Gastrocnemius medialis (tissue), 4 donors: ENCODE measurements at regions not wholly inside any gene's neighbourhood (a gene's known extent, or its start where the extent isn't known, plus 50 kb on each side); places are given as distances from the start of the nearest gene placed in this dataset.

Experiments
- POLR2A ChIP-seq, 2 donors: fragments of 450-650 bp; IDR thresholded peaks; one replicate each; pipeline ENCODE4 v1.6.1; 2017; ENCODE audit warnings: antibody characterized with exemption in 2 of 2, mild to moderate bottlenecking in 2 of 2, moderate library complexity in 2 of 2
- TF ChIP-seq, protein P1 (sequence below), 5 experiments: fragments of 450-650 bp in 3 of 5; fragments of 200-600 bp in 2 of 5; sonication (generic) in 2 of 5; IDR thresholded peaks in 4 of 5; conservative IDR thresholded peaks in 1 of 5; 1 replicate in 4 of 5; 2 replicates in 1 of 5; pipeline ENCODE4 v1.5.1; 2016 to 2019; ENCODE audit warnings: antibody characterized with exemption in 5 of 5, mild to moderate bottlenecking in 3 of 5, moderate library complexity in 3 of 5

DNA sequence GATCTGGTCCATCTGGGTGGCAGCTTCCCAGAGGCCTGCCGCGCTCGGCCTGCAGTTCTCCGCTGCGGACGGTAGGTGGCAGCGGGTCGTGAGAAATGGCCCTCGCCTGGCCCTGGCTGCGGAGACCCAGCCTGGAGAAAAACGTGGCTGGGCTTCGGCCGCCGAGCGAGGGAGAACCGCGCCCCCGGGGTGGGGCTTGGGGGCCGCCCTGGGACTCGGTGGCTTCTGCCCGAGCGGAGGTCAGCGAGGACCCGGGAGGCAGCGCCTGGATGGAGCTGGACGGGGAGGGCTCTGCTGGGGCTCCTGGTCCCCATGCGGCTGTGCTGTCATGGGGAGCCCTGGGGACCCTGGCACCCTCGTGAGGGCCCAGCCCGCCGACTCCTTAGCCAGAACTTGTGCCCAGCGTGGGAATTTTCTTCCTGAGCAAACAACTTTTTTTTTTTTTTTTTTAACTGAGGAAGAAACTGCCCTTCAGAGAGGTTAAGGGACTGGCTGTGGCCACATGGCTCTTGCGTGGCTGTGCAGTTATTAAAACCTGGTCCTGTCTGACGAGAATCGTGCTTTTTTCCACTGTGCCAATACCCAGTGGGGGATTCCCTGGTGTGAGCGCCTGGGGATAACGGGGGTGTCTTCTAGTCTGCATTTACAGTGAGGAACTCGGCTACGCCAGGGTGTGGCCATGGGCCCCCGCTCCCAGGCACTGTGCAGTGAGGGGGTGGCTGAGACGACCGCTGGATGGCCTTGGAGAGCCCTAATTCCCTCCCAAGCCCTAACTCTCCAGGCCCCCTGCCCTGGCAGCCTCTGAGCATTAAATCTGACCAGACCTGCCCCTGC lies 535.6 kb downstream of the INSC start:
- TF ChIP-seq, protein P1, sequence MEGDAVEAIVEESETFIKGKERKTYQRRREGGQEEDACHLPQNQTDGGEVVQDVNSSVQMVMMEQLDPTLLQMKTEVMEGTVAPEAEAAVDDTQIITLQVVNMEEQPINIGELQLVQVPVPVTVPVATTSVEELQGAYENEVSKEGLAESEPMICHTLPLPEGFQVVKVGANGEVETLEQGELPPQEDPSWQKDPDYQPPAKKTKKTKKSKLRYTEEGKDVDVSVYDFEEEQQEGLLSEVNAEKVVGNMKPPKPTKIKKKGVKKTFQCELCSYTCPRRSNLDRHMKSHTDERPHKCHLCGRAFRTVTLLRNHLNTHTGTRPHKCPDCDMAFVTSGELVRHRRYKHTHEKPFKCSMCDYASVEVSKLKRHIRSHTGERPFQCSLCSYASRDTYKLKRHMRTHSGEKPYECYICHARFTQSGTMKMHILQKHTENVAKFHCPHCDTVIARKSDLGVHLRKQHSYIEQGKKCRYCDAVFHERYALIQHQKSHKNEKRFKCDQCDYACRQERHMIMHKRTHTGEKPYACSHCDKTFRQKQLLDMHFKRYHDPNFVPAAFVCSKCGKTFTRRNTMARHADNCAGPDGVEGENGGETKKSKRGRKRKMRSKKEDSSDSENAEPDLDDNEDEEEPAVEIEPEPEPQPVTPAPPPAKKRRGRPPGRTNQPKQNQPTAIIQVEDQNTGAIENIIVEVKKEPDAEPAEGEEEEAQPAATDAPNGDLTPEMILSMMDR (IDR thresholded peaks at IDR 0.05 in 4 of 5, conservative IDR thresholded peaks at IDR 0.05 in 1 of 5) = peak; percentile 91 to 98 (median 96)
- TF ChIP-seq POLR2A (IDR thresholded peaks at IDR 0.05) = no peak
